NK-92 treated with Interleukin-12 subunit alpha and Interleukin-12 subunit beta, amount 100 ng/mL, for 24 hours (cell line): ENCODE measurements at regions not wholly inside any gene's neighbourhood (a gene's known extent, or its start where the extent isn't known, plus 50 kb on each side); places are given as distances from the start of the nearest gene placed in this dataset.

Experiments
- DNase-seq: peaks from one replicate; lab custom pipeline; 2025; lab: John Stamatoyannopoulos, UW

GRCh38 chr3:17945799-17946399, 203.5 kb upstream of the TBC1D5 start:
- no peak for DNase-seq

GRCh38 chr3:17945018-17945798, 202.8 kb upstream of the TBC1D5 start:
- no peak for DNase-seq

- DNase-seq = no peak
Measured at GRCh38 chr3:17942856-17943255, 200.4 kb upstream of the TBC1D5 start.

GRCh38 chr3:17941766-17942165, 199.3 kb upstream of the TBC1D5 start:
- no peak for DNase-seq

- DNase-seq = no peak
Measured at GRCh38 chr3:17941152-17941551, 198.7 kb upstream of the TBC1D5 start.

- DNase-seq = no peak
Measured at GRCh38 chr3:17939157-17939556, 196.7 kb upstream of the TBC1D5 start.

- no peak for DNase-seq
Measured at GRCh38 chr3:17938313-17938712, 195.9 kb upstream of the TBC1D5 start.

- no peak for DNase-seq
Measured at GRCh38 chr3:17936736-17937480, 194.5 kb upstream of the TBC1D5 start.

GRCh38 chr3:17935222-17935621, 192.8 kb upstream of the TBC1D5 start:
- no peak for DNase-seq

GRCh38 chr3:17932136-17932771, 189.8 kb upstream of the TBC1D5 start:
- DNase-seq = no peak

- no peak for DNase-seq
Measured at GRCh38 chr3:17931131-17931530, 188.7 kb upstream of the TBC1D5 start.

GRCh38 chr3:17928502-17929145, 186.2 kb upstream of the TBC1D5 start:
- DNase-seq = no peak

GRCh38 chr3:17927036-17927435, 184.6 kb upstream of the TBC1D5 start:
- no peak for DNase-seq

- no peak for DNase-seq
Measured at GRCh38 chr3:17915341-17915740, 172.9 kb upstream of the TBC1D5 start.

GRCh38 chr3:17913359-17913758, 170.9 kb upstream of the TBC1D5 start:
- DNase-seq = no peak

GRCh38 chr3:17911986-17912760, 169.7 kb upstream of the TBC1D5 start:
- no peak for DNase-seq

GRCh38 chr3:17910922-17911321, 168.5 kb upstream of the TBC1D5 start:
- DNase-seq = no peak

GRCh38 chr3:17909714-17910113, 167.3 kb upstream of the TBC1D5 start:
- DNase-seq = no peak

- DNase-seq = no peak
Measured at GRCh38 chr3:17908399-17909191, 166.2 kb upstream of the TBC1D5 start.

- DNase-seq = no peak
Measured at GRCh38 chr3:17905996-17906395, 163.6 kb upstream of the TBC1D5 start.
